Natural killer cell (primary cell): ENCODE measurements at regions not wholly inside any gene's neighbourhood (a gene's known extent, or its start where the extent isn't known, plus 50 kb on each side); places are given as distances from the start of the nearest gene placed in this dataset.
"Not testable (repeated sequence)": the region's sequence is repeated elsewhere in the genome, so short reads cannot be mapped to it uniquely, and the experiment has no call there.

Experiments used
- ATAC-seq, 3 donors: fragments of 150-1000 bp in 2 of 3; fragments of 200-7000 bp in 1 of 3; cut with Tn5 transposase; 1 replicate in 1 of 3; 2 replicates in 2 of 3; pipeline ENCODE4 v1.10.0; 2021; ENCODE audit warnings: mild to moderate bottlenecking in 2 of 3, moderate library complexity in 2 of 3
- DNase-seq, 2 donors: peaks; one replicate each; pipeline versions ENCODE4 v3.0.0 to v3.0.0-alpha.2; 2013 to 2021; ENCODE audit warnings: mixed read lengths in 1 of 2
- H3K27ac ChIP-seq: one replicate; pipeline ENCODE4 v1.5.1; 2013; ENCODE audit warnings: mild to moderate bottlenecking, low read length
- H3K27me3 ChIP-seq: one replicate; pipeline ENCODE4 v1.6.1; 2013; ENCODE audit warnings: low read length; ENCODE audit not compliant: control insufficient read depth, insufficient read depth
- H3K36me3 ChIP-seq: one replicate; pipeline ENCODE4 v1.6.1; 2013; ENCODE audit warnings: low read length; ENCODE audit not compliant: control insufficient read depth, insufficient read depth
- H3K4me1 ChIP-seq: one replicate; pipeline ENCODE4 v1.6.1; 2013; ENCODE audit warnings: low read length; ENCODE audit not compliant: control insufficient read depth, insufficient read depth
- H3K4me3 ChIP-seq: one replicate; pipeline ENCODE4 v1.5.1; 2013; ENCODE audit warnings: low read length
- H3K9me3 ChIP-seq: one replicate; pipeline ENCODE4 v1.6.1; 2013; ENCODE audit warnings: low read length; ENCODE audit not compliant: control insufficient read depth, insufficient read depth
- H3K27ac Mint-ChIP-seq, 2 donors: one replicate each; pipeline ENCODE4 v1.8.0; 2022; ENCODE audit warnings: mild to moderate bottlenecking in 2 of 2, mixed read lengths in 2 of 2, moderate library complexity in 1 of 2
- H3K27me3 Mint-ChIP-seq, 2 donors: one replicate each; pipeline ENCODE4 v1.8.0; 2022; ENCODE audit warnings: low read depth in 2 of 2, mixed read lengths in 2 of 2
- H3K36me3 Mint-ChIP-seq: one replicate; pipeline ENCODE4 v1.8.0; 2022; ENCODE audit warnings: mixed read lengths
- H3K4me1 Mint-ChIP-seq, 2 donors: one replicate each; pipeline ENCODE4 v1.8.0; 2022; ENCODE audit warnings: mixed read lengths in 2 of 2
- H3K4me3 Mint-ChIP-seq: one replicate; pipeline ENCODE4 v1.8.0; 2022; ENCODE audit warnings: mild to moderate bottlenecking, moderate library complexity, mixed read lengths
- H3K9me3 Mint-ChIP-seq, 2 donors: one replicate each; pipeline ENCODE4 v1.8.0; 2022; ENCODE audit warnings: mixed read lengths in 2 of 2
- WGBS: methylation state at CpG from one replicate; pipeline ENCODE4 v1.1.7; 2013; ENCODE audit warnings: missing lambda C conversion rate; ENCODE audit not compliant: insufficient coverage; 5-methylcytosine and 5-hydroxymethylcytosine counted together
- intact Hi-C: fragments of 100-400 bp; cut with micrococcal nuclease; formaldehyde crosslinking; loops from one replicate; pipeline ENCODE4 v1.14.2; 2022

GRCh38 chr20:30310385-30310784, 947.1 kb upstream of the DEFB115 start:
- H3K27me3 Mint-ChIP-seq, H3K36me3 Mint-ChIP-seq, DNase-seq, H3K27ac Mint-ChIP-seq, H3K27ac ChIP-seq, H3K9me3 ChIP-seq, ATAC-seq, H3K36me3 ChIP-seq, H3K4me3 Mint-ChIP-seq, H3K4me1 ChIP-seq, H3K4me3 ChIP-seq, intact Hi-C loops, H3K27me3 ChIP-seq, H3K9me3 Mint-ChIP-seq, H3K4me1 Mint-ChIP-seq: not testable (repeated sequence)
- WGBS = 82% methylated on average over 2 of the region's 2 CpGs

- H3K4me1 Mint-ChIP-seq, H3K27ac ChIP-seq, H3K9me3 Mint-ChIP-seq, H3K4me3 Mint-ChIP-seq, H3K4me1 ChIP-seq, ATAC-seq, H3K27me3 ChIP-seq, DNase-seq, H3K27ac Mint-ChIP-seq, H3K4me3 ChIP-seq, H3K36me3 ChIP-seq, intact Hi-C loops, H3K36me3 Mint-ChIP-seq, H3K9me3 ChIP-seq: not testable (repeated sequence)
- H3K27me3 Mint-ChIP-seq = peaks cover 0 to 16% of the 10 kb centered on the region in 2 donors
- 94% methylated on average over 2 of the region's 4 CpGs for WGBS
Measured at GRCh38 chr20:30312220-30312619, 945.2 kb upstream of the DEFB115 start.

GRCh38 chr20:30313660-30314059, 943.8 kb upstream of the DEFB115 start:
- H3K4me3 Mint-ChIP-seq, H3K9me3 ChIP-seq, DNase-seq, H3K9me3 Mint-ChIP-seq, H3K36me3 ChIP-seq, H3K27me3 ChIP-seq, intact Hi-C loops, H3K27ac ChIP-seq, H3K4me3 ChIP-seq, H3K4me1 ChIP-seq, ATAC-seq, H3K4me1 Mint-ChIP-seq, H3K27ac Mint-ChIP-seq, H3K36me3 Mint-ChIP-seq: not testable (repeated sequence)
- H3K27me3 Mint-ChIP-seq = peaks cover 0 to 22% of the 10 kb centered on the region in 2 donors
- no CpG with 5 or more reads among the region's 1 CpG for WGBS

DNA sequence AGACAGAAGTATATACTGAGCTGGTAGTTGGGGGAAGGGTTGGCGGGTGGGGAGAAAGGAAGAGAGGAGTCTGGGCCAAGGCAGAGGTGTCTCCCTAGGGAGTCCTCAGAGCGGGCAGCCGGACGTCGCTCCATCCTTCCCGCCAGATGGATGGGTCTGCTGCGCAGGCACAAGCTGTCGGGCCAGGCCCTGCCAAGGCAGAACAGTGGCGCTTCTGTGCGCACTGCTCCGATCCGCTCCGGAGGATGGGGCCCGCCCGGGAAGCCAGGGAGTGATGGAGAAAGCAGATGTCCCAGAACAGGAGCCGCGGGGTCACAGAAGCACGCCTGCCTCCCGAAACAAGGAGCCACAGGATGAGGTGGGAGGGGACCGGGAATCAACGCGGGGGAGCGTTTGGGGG, 941.4 kb upstream of the DEFB115 start:
- H3K4me1 ChIP-seq, H3K36me3 ChIP-seq, H3K36me3 Mint-ChIP-seq, H3K9me3 Mint-ChIP-seq, H3K27ac ChIP-seq, H3K4me3 ChIP-seq, intact Hi-C loops, H3K27me3 ChIP-seq, H3K4me3 Mint-ChIP-seq, ATAC-seq, H3K9me3 ChIP-seq, DNase-seq, H3K27ac Mint-ChIP-seq, H3K4me1 Mint-ChIP-seq: not testable (repeated sequence)
- WGBS = 24% methylated on average over 21 of the region's 23 CpGs
- peaks cover 0 to 22% of the 10 kb centered on the region in 2 donors for H3K27me3 Mint-ChIP-seq

DNA sequence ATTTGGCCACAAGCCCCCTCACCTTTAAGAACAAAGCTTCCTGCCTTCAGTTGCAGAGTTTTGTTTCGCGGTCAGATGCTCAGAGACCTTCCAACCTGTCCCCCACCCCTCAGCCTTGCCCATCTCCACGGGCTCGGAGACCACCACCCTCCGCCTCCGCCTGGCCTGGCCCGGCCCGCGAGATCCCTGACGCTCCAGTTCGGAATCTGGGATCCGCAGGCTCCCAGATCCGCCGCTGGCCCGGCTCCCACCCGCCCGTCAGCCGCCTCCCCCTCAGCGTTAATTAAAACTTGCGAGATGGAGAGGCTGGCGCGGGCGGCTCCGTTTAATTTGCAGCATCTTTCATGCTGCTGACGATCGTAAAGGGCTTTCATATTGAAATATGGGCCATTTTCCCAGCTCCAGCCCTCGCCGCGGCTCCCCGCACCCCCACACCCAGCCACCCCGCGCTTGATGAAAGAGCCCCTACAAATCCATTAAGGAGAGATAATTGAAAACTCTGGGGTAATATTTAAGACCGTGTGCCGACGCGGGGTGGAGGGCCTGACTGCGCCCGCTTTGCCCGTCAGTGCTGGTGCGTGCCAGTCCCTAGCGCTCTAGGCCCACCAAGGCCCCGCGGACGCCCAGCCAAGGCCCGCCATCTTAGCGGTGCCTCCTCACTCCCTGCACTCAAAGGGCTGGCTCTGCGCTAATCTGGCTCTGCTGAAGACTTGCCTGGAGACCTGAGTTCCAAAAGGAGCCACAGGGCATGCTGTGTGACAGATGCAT, 940.7 kb upstream of the DEFB115 start:
- 30% methylated on average over 45 of the region's 47 CpGs for WGBS
- not testable (repeated sequence) for H3K4me1 ChIP-seq

GRCh38 chr20:30333744-30334143, 923.7 kb upstream of the DEFB115 start:
- WGBS = 78% methylated on average over 3 of the region's 5 CpGs
- H3K4me3 Mint-ChIP-seq, ATAC-seq, H3K4me3 ChIP-seq, H3K36me3 ChIP-seq, H3K9me3 Mint-ChIP-seq, DNase-seq, intact Hi-C loops, H3K27ac Mint-ChIP-seq, H3K4me1 ChIP-seq, H3K27me3 ChIP-seq, H3K27ac ChIP-seq, H3K36me3 Mint-ChIP-seq, H3K9me3 ChIP-seq, H3K4me1 Mint-ChIP-seq: not testable (repeated sequence)
- H3K27me3 Mint-ChIP-seq = peaks cover 0 to 16% of the 10 kb centered on the region in 2 donors

More for the DNA sequence above, 940.7 kb upstream of the DEFB115 start:
- DNase-seq, H3K27ac Mint-ChIP-seq, ATAC-seq, intact Hi-C loops, H3K4me3 Mint-ChIP-seq, H3K9me3 Mint-ChIP-seq, H3K27me3 ChIP-seq, H3K4me3 ChIP-seq, H3K36me3 Mint-ChIP-seq, H3K36me3 ChIP-seq, H3K9me3 ChIP-seq, H3K4me1 Mint-ChIP-seq, H3K27ac ChIP-seq: not testable (repeated sequence)
- H3K27me3 Mint-ChIP-seq = peaks cover 0 to 21% of the 10 kb centered on the region in 2 donors

- H3K9me3 ChIP-seq, H3K4me3 ChIP-seq, H3K27ac ChIP-seq, H3K4me1 Mint-ChIP-seq, H3K36me3 ChIP-seq, ATAC-seq, H3K4me1 ChIP-seq, H3K27me3 ChIP-seq, H3K4me3 Mint-ChIP-seq, DNase-seq, H3K9me3 Mint-ChIP-seq, H3K27ac Mint-ChIP-seq, H3K36me3 Mint-ChIP-seq, intact Hi-C loops: not testable (repeated sequence)
- H3K27me3 Mint-ChIP-seq = peaks cover 0 to 11% of the 10 kb centered on the region in 2 donors
- 67% methylated on average over 1 of the region's 4 CpGs for WGBS
Measured at GRCh38 chr20:30337556-30337955, 919.9 kb upstream of the DEFB115 start.
